ENCODE measurements at regions not wholly inside any gene's neighbourhood (a gene's known extent, or its start where the extent isn't known, plus 50 kb on each side); places are given as distances from the start of the nearest gene placed in this dataset.

GRCh38 chr5:38719403-38719802 lies 126.4 kb upstream of the OSMR start:
- no peak for DNase-seq (ENCODE audit: low spot score)

GRCh38 chr5:38719916-38720315 lies 125.9 kb upstream of the OSMR start:
- no peak for DNase-seq (ENCODE audit: low spot score)

DNA sequence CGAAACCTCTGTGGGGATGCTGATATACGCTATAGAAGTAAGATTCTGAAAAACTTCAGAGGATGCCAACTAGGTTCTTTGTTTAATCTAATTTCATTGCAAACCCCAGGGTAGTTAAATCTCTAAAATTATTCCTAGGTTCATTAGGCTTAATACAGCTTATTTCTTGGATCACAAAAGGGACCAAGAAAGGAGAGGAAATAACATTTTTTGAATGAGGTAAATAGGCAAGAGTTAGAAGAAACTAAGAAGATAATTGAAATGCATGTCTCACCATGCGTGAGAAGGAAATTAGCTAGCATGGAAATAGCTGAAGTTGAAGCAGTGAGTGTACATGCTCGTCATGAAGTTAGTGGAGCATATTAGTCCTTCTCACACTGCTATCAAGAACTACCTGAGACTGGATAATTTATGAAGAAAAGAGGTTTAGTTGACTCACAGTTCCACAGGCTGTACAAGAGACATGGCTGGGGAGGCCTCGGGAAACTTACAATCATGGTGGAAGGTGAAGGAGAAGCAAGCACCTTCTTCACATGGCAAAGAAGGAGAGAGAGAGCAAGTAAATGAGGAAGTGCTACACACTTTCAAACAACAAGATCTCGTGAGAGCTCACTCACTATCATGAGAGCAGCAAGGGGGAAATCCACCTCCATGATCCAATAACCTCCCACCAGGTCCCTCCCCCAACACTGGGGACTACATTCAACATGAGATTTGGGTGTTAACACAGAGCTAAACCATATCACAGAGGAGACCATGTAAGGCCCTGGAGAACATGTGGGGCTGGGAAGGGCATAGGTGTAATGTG lies 125.1 kb upstream of the OSMR start:
- peak; percentile 9 for DNase-seq (ENCODE audit: low spot score)

DNA sequence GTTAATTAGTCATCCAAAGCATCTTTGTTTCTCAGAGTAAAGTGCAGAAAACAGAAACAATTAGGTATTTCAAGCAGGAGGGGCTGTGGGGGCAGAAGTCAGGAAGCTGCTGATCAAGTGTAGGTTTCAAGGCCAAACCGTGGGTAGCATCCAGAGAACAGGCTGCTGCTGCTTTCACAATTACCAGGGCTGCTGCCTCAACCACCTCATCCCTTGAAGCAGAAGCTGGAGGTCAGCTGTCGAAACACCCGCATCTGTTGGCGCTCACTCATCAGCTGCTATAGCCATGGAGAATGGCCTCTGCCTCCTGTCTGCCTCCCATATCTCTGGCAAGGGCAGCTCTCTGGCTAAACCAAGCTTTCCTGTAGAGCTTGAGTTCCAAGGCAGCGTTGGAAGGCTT lies 122.9 kb upstream of the OSMR start:
- DNase-seq (ENCODE audit: low spot score), result no peak

DNA sequence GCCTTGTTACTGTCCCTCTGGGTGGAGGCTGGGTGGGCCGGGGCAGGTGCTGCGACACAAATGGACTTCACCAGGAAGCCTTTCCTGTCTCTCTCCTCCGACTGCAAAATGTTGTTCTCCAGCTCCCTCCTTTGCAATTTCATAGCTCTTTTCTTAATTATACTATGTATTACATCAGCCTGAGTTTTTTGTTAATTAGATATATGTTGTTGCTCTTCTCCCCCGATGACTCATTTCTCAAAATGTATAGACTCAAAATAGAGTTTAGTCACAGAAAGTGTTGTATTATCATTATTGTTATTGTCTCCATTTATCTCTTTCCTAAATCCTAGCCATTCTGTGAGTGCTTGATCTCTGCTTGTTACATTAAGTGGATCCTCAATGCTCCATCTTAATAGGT lies 122.4 kb upstream of the OSMR start:
- no peak for DNase-seq (ENCODE audit: low spot score)

GRCh38 chr5:38724301-38725030 lies 121.3 kb upstream of the OSMR start:
- DNase-seq (ENCODE audit: low spot score), result no peak

GRCh38 chr5:38725371-38725865 lies 120.4 kb upstream of the OSMR start:
- DNase-seq (ENCODE audit: low spot score), result no peak

DNA sequence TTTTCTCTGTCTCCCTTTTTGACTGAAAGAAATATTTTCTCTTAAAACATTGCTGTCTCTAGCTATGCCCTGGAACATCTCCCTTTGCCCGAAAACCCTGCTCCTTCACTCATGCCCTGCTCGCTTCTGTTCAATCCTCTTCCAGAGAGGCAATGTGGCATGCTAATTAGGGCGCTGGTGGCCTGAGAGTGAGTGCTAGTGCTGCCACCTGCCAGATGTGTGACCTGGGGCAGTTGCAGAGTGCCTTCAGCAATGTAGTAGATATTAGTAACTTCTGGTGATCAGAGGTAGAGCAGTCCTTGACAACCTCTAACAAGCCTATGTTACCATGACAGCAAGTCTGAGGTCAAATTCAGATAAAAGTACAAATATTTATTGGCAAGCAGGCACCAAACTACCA lies 119.5 kb upstream of the OSMR start:
- no peak for DNase-seq (ENCODE audit: low spot score)

GRCh38 chr5:38728029-38728428 lies 117.8 kb upstream of the OSMR start:
- DNase-seq (ENCODE audit: low spot score), result no peak

- no peak for DNase-seq (ENCODE audit: low spot score)
Measured at GRCh38 chr5:38731461-38731860, 114.4 kb upstream of the OSMR start.

DNA sequence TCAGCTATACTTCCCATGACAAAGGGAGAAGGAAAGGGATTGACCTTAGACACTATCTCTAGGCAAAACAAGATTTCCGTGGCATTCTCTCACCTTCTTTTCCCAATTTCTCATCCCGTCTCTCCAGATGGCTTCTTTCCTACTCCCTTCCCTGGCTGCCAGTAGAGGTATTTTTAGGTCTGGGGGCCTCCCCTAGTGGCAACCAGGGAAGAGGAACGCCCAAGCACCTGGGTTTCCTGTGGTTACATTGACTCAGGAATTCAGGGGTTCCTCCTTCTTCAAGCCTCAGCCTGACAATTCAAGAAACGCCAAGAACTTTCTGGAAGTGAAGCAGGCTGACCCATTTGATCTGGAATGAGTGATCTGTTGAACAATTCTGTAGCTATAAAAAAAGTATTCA lies 111.5 kb upstream of the OSMR start:
- no peak for DNase-seq (ENCODE audit: low spot score)

GRCh38 chr5:38736089-38736488 lies 109.7 kb upstream of the OSMR start:
- no peak for DNase-seq (ENCODE audit: low spot score)

GRCh38 chr5:38737976-38738375 lies 107.8 kb upstream of the OSMR start:
- no peak for DNase-seq (ENCODE audit: low spot score)

GRCh38 chr5:38739011-38739704 lies 106.7 kb upstream of the OSMR start:
- no peak for DNase-seq (ENCODE audit: low spot score)

DNA sequence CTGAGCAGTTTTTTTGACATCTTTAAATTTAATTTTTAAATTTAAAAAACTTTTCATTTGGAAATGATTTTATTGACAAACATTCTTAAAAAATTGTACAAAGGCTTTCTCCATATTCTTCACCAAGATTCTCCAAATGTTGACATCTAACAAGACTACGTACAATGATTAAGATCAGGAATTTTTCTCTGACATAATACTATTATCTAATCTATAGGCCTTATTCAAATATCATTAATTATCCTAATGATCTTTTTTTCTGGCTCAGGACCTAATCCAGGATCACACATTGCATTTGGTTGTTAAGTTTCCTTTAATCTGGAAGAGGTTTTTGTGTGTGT lies 106.1 kb upstream of the OSMR start:
- DNase-seq (ENCODE audit: low spot score), result no peak

DNA sequence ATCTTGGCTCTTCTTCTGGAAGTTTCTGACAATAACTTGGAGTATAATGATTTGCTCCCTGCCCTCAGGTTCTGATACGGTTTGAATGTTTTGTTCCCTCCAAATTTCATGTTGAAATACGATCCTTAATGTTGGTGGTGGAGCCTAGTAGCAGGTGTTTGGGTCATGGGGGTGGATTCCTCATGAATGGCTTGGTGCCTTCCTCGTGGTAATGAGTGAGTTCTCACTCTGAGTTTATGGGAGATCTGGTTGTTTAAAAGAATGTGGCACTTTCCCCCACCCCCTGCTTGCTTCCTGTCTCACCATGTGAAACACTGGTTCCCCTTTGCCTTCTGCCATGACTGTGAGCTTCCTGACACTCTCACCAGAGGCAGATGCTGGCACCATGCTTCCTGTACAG lies 103.0 kb upstream of the OSMR start:
- DNase-seq (ENCODE audit: low spot score), result no peak

DNA sequence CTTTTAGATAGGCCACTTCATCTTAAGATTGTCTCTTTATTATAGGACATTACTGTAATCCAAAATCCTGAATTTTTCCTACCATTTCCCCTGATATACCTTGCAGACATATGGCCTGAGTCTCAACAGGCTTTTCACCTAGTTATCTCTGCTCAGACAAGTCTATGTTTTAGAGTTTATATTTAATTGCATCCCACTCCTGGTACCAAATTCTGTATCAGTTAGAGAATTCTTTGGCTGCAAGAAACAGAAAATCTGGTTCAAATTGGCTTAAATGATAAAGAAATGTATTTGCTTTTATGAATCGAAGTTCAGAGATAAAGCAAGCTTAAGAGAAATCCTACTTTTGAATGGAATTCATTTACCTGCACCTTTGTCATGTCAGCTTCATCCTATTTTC lies 102.2 kb upstream of the OSMR start:
- no peak for DNase-seq (ENCODE audit: low spot score)

GRCh38 chr5:38745836-38746732 lies 99.7 kb upstream of the OSMR start:
- no peak for DNase-seq (ENCODE audit: low spot score)

DNA sequence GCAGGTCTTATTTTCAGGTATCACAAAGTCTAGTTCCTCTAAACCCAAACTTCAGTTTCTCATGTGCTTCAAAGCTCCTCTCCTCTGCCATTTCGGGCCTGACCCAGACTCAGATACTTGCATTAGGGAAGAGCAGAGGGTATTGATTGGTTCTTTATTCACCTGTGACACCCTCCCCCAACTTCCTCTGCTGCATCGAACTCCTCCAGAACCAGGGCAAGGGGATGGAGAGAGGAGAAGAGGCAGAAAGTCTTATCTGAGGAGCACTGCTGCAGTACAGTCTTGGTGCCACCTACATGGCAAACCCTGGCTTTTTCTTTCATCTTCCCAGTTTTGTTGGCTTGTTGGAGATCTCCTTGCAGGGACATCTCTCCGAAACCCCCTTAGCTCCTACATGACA lies 96.0 kb upstream of the OSMR start:
- no peak for DNase-seq (ENCODE audit: low spot score)

DNA sequence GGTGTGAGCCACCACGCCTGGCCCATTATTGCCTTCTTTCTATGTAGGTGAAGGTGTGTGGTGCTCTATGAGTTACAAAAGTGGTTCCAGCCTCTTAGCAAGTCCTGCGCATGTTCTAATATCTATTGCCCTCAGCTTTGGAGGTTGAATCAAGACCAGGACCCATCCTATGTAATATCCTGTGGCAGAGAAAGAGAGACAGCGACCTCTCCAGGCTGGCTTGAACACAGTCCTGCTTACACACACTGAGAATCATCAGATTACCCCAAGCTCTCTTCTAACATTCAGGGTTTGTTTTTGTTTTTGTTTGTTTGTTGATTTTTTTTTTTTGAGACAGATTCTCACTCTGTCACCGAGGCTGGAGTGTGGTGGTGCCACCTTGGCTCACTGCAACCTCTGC lies 94.7 kb upstream of the OSMR start:
- DNase-seq (ENCODE audit: low spot score), result peak; percentile 10

DNA sequence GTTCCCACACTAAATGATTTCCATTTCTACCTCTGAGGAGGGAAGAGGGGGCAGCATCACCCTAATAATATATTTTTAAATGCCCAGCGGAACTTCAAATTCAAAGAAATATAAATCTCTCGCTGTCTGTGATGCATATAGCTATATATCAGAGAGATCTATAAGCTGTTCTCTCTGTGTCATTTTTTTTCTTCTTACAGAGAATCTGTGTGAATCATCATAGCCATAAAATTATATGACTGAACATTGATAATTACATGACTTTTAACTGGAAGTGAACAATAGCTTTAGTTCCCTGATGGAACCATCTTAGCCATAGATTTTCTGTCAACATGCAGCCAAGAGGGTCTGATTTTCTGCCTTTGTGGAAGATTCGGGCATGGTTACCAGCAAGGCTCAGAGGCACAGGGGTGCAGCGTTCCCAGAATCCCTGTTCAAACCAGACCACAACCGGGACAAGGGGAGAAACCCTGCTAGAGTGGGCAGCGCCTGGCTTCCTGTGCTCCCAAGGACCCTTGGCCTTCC lies 93.7 kb upstream of the OSMR start:
- no peak for DNase-seq (ENCODE audit: low spot score)

DNA sequence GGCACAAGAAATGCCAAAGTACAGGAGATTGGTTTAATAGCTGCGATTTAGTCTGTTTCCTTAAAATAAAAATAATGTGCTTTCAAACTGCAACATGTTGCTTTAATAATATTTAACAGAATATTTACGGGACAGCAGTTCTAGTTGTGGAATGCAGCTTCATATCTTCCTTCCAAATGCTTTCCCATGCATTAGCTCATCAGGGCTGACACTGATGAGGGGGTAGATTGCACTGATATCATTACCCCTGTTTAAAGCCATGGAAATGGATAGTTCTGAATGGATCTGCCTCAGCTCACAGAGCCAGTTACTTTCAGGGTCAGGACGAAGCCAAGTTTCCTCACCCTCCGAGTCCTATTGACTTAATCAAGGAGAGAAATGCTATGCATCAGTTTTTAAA lies 93.2 kb upstream of the OSMR start:
- no peak for DNase-seq (ENCODE audit: low spot score)
